AG08396 (cell line): ENCODE measurements at regions not wholly inside any gene's neighbourhood (a gene's known extent, or its start where the extent isn't known, plus 50 kb on each side); places are given as distances from the start of the nearest gene placed in this dataset.

ENCODE experiments used
- DNase-seq: peaks from one replicate; pipeline ENCODE4 v3.0.0; 2012; ENCODE audit warnings: low spot score, mixed read lengths

DNA sequence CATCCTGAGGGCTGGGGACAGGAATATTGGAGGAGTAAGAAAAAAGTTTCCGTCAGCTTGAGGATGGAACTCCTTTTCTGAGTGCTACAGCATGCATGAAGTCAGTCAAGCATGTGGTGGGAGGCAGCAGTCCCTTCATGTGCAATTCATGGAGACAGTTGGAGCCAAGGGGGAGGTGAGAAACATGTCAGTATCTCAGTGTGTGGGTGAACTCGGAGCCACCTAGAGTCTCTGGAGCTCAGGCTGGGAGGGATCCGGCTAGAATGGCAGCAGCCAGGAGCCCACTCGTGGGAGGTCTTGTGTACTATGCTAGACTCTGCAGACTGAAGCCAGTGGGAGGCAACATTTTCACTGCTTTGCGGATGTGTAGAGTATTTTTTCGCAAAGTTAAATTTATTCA lies 60.3 kb downstream of the AVPR1A start:
- DNase-seq = no peak

DNA sequence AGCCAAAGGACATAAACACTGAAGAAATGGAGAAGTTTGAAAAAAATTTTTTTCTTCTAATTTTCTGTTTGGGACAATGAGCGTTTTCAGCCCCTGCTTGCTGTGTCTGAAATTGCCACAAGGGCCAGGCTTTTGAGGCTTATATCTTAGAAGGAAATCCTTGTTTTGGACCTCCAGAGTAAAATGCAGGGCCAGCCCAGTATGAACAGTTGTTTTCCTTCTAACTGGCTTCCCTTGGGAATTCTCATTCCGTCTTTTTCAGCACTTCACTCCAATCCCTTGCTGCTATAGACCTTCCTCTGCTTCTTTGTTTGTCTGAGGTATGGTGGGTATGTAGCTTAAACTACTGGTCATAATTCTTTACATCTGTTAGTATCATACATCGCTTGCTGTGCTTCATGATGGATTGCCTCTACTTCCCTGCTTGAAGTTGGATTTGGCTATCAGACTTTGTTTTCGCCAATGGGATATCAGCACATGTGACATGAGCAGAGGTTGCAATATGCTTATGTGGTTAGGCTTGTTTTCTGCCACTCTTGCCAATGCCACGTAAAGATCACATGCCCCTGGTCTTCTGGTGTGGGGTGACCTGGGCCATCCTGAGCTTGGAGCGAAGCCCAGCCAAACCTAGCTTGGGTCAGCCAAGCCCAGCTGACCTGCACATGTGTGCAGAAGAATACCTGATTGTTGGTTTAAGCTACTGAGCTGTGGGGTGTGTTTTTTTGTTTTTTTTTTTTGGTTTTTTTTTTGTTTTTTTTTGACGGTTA lies 64.7 kb downstream of the AVPR1A start:
- no peak for DNase-seq

DNA sequence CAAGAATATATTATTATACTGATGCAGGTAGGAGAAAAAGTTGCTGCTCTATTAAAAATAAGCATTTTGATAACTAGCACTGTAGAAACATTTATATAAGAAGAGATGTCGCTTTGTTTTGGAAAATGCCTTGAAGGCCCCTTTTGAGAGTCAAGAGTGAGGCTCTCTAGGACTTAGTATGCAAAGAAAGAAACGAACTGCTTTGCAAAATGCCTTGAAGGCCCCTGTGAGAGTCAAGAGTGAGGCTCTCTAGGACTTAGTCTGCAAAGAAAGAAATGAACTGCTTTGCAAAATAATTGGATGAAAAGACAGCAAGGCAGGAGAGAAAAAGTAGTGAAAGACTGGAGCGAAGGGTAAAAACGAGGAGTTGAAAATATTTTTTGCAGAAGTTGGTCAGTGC lies 65.9 kb downstream of the AVPR1A start:
- DNase-seq = no peak

DNA sequence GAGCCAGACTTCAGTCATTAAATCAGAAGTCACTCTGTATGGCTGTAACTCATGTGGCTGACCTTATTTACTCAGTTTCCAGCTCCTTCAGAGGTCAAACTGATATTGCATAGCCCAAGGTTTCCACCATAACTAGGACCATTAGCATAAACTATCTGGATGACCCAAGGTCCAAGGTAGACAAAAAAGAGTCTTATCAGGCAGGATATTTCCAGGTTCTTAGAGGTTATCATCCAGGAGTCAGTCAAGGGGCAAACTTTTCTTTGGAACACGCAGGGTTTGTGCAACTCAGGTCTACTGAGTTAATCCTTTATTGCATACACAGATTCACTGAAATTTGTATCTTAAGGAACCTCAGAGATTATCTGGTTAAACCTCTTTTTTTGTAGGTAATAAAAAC lies 66.5 kb downstream of the AVPR1A start:
- no peak for DNase-seq

DNA sequence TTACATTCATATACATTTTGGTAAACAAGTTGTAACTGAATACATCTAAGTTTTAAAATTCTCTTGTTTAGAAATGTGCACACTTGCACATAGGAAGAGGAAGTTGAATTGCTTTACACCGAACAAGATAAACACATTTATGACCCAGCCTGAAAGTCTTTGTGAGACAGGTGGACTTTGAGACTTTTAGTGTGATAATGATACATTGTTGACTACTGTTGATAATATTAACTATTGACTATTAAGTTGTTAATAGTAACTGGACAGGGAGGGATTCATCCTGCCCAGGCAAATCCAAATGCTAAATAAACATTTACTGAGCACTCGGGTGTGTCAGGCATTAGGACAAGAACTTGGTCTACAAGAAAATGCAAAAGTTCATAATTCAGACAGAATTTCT lies 68.0 kb downstream of the AVPR1A start:
- DNase-seq = no peak

DNA sequence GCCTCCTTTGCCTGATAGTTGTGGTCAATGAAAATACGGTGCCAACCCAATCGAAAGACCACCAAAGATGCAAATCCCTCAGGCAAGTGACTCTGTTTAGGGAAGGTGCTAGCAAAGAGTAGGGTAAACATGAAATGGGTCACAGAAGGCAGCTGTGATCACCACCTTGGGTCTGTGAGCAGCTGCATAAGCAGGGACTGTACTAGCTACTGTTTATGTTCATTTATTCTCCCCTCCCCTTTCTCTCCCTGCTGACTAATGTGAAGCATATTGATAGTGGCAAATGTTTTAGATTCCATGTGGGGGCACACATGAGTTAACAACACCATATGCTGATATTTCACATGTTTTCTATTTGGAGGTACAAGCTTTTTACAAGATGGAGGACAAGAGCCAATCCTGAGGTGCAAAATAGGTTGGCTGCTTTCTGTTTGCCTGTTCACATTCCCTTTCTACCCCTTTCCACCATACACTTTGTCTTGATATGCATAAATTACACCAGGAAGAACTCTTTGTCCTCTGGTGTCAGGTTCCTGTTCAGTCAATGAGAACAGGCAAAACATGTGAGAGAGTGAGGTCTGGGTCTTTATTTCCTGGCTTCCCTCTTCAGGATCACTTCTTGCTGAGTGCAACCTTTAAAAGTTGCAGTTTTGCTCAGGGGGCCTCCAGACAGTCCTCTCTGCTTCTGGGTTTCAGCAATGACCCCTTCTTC lies 71.1 kb downstream of the AVPR1A start:
- DNase-seq = no peak

DNA sequence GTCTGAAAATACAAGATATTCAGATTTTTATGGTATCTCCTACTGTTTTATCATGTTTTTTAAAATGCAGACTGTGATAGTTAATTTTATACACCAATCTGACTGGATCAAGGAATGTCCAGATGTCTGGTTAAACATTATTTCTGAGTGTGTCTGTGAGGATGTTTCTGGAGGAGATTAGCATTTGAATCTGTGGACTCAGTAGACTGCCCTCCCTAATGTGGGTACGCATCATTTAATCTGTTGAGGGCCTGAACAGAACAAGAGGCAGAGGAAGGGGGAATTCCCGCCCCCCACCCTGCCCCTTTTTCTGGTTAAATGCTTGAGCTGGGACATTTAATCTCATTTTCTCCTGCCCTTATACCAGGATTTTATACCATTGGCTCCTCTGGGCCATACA lies 72.1 kb downstream of the AVPR1A start:
- no peak for DNase-seq

DNA sequence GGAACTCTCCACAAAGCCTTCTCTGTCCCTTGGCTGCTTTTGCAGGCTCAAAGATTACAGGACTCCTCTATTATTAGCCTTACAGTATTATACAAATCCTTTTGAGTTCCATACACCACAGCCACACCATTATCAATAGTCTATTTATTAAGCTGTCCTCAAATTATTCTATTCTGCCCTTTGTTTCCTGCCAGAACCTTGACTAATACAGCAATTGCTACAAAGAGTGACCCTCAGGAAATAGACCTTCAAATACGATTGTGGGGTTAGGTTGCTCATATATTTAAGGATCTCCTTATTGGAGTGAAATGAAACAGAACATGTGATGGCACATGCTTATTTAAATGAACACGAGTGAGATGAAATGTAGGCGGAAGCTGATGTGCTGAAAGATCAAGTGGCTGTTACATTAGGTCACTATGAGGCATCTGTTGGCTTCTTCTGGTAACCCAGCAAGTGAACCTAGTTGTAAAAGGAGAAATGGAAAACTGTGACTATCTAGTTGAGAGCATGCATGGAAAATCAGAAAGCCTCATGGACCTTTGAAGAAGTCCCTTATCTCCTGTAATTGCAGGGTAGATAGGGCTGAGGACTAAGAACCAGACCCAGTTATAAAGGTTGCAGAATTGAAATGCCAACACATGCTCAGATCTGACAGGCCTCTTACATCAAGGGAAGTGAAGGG lies 75.5 kb downstream of the AVPR1A start:
- no peak for DNase-seq

DNA sequence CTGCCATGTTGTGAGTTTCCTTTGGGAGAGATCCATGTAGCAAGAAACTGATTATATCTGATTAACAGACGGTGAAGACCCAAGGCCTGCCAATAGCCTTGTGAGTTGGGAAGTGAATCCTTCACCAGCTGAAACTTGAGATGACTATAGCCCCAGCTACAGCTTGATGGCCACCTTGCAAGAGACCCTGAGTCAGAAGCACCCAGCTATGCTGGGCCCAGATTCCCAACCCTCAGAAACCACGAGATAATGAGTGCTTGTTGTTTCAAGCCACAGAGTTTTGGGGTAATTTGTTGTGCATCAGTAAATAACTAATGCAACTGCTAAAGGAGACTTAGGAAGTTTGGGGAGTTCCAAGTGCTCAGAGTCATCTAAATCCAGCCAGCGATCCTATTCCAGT lies 80.3 kb downstream of the AVPR1A start:
- DNase-seq = no peak

DNA sequence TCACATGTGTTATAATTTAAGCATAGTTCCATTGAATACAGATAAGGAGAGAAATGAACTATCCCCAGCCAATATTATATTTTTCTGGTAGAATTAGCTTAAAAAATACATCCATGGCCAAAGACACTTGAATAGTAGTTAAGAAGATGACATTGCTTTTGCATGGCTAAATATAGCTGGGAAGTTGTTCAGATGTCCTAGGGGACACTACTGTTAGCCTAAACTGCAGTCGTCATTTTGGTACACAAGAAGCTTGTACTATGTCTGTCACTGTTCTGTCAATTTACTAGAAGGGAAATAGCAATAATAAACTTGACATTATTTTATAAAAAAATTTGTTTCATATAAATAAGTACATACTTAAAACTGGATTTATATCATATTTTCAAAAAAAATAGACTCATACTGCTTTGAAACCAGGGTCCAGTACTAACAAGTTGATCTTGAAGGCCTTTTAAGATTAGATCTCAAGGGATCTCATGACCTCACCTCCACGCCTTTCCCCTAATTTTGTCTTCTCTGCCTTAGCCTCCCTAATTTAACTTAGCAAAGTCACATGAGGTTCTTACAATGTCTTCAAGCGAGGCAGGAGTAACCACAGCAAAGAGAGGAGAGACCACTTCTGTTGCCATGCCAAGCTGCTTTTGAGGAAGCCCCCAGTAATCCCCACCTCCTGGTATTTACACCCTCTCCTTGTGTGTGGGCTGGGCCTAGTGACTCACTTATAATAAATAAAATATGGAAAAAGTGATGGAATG lies 81.0 kb downstream of the AVPR1A start:
- no peak for DNase-seq

DNA sequence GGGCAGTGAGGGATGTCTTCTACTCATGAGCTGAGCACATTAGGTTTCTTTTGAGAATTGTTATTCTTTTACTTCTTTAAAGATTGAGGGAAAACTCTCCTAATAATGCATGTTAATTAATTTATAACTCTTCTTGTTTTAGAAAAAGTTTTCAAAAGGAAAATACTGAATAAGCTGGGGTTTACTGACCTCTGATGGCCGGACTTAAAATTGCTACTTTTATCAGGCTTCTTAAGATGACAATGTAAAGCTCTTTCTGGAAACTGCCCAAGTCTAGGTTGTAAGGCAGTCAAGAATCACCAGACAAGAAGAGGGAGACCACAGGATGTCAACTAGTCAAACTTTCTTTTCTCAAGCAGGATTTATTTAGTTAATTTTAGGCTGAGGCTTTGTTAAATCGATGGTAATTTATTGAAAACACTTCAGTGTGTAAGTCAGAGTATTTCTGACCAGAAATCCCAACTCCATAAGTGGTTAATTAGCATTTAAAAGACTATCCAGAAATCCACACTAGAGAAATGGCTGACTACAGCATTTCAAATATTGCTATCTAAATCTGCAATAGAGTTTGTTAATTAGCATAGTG lies 82.1 kb downstream of the AVPR1A start:
- DNase-seq = peak; percentile 8

DNA sequence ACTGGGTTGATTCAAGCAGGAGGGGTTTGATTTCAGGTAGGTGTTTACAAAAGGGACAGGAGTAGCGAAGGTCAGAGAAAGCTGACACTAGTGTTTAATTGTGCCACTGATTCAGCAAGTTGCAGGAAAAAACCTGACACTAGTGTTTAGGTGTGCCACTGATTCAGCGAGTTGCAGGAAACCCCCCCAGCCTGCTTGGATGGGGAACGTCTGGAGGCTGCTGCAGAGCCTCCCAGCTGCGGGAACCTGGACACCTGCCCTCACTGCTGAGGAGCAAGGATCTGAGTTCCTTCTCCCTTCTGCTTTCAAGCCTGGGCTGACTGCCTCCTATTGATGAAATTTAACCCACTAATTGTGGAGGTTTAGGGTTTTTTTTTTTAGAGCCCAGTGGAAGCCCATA lies 84.2 kb downstream of the AVPR1A start:
- no peak for DNase-seq

DNA sequence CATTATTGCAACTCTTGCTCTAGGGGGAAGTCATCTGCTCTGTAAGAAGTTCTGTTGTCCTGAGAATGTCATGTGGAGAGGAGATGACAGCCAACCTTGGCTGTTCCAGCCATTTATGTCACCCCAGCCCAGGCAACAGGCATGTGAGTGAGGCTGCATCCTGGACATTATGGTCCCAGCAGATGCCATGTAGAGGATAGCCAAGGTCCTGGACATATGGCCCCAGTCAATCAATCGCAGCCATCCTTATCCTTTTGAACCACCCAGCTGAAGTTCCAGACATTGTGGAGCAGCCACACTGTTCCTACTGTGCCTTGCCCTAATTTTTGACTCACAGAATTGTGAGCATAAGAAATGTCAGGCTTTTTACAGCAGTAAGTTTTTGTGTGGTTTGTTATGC lies 84.9 kb downstream of the AVPR1A start:
- DNase-seq = no peak

DNA sequence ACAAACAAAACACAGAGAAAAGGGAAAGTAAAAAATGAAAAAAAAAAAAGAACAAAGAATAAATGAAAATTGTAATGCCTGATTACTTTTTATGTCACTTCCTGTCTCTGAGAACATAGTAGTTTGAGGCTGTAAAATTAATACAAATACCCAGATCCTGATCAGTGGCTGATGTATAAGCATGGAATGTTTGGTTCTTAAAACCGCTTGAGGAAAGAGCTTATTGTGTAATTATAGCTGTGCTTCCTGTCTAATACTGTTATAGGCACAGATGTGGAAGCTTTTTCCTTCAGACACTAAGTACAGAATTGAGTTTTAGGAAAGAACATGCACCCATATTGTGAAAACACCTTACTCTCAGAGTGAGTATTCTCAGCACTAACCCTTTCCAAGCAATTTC lies 86.9 kb downstream of the AVPR1A start:
- DNase-seq = peak; percentile 11

DNA sequence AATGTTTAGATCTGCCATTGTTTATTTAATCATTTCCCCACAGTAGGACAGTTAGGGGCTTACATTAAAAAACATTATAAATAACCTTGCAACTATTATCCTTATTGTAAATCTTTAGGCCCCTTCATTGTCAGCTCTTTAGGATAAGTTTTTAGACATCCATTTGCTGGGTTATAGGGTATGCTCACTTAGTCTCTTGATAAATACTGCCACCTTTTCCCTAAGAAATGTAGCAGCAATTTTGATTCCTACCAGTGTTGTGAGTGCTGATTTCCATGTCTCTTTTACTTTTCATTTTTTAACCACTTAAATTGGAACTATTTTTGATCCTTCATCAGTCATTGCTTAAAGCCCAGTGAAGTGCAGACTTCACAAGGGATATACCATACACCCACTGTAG lies 94.4 kb downstream of the AVPR1A start:
- DNase-seq = no peak

DNA sequence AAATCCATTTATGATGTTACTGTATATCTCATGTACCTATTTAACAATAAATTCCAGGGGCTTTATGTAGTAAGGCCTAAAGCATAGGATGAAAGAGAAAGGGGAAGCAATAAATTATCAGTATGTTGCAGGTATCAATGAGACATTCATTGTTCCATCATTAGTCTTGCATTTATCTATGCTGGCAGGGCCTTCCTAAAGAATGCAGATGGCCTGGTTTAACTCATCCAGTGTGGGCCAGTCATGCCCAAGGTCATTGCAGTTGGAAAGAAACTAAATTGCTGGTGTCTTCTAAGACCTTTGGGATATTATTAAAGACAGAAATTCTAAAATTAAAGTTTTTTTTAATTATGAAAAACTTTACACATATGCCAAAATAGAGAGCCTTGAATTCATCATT lies 98.3 kb downstream of the AVPR1A start:
- DNase-seq = no peak

DNA sequence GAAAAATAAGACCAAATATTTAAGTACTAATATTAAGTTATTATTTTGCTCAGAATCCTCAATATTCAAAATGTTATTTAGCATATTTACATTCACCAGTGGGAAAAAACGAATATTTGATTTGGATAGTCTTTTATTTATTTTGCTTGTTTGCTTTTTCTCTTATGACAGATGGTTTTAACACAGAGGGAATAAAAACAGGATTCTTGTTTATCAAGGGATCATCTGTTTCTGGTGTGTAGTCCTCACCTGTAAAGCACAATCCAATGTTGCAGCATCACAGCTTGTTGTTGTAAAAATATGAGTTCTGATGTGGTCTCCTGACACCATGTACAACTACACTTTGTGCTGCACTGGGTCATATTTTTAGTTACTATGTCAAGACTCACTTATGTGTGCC lies 103.9 kb downstream of the AVPR1A start:
- no peak for DNase-seq

DNA sequence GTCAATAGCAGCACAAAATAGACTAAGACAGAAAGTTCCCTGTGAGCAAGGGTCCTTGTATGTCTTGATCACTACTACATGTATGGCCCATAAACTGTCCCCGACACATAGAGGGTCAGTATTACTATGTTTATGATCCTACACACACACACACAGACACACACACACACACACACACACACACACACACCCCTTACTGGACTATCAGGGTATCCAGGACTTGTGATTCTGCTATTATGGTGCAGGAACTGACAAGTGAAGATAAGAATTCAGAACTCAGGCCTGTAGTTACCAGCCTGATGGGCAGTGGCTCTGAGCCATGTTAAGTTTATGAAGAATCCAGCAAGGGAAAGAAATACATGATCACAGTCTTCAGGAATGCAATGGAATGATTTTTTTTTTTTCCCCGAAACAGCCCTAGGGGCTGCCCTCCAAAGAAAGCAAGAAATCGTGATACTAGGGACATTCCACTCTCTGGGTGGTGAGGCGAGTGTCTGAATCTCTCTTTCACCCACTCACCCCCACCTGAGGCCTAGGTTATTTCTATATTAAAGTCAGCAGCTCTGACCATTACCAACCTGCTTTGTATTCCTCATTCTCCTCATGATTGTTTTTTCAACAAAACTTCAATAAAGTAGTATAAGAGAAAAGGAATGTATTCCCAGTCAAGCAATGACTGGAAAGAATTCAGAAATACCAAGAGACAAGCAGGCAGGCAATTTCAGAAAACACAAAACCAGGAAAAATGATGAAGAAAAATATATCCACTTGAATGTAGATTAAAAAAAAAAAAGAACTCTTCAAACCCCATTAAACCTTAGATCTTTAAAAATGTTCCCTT lies 105.8 kb downstream of the AVPR1A start:
- DNase-seq = peak; percentile 25

DNA sequence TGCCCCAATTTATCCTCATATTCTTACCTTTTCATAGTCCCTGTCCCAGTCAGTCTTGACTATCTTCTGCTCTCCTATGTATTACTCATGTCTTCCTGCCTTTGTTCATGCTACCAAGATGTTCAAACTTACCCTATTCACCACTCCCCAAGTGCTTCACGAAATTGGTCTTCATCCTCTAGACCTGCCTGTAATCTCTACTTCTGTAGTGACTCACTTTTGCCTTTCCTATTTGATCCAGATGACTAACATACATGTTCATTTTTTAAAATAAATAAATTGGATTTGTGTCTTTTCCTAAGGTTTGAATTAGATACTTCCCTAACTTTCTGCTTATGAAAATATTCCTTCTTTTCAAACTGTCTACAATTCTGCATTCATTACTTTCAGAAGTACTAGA lies 107.7 kb upstream of the PPM1H start:
- DNase-seq = no peak

DNA sequence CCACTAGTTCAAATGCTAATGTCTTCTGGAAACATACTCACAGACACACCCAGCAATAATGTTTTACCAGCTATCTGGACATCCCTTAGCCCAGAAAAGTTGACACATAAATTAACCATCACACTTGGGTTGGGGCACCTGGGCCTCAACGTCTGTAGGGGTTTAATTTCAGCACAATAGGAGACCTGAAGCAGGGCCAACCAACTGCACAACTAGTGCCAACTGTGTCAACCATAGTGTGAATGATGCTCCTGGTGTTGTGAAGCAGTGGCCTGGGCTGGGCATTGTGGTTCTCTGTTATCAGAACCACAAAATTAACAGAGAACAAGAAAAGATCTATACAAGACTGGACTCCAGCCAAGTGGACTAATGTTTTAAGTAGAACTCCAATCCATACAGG lies 106.7 kb upstream of the PPM1H start:
- DNase-seq = no peak

DNA sequence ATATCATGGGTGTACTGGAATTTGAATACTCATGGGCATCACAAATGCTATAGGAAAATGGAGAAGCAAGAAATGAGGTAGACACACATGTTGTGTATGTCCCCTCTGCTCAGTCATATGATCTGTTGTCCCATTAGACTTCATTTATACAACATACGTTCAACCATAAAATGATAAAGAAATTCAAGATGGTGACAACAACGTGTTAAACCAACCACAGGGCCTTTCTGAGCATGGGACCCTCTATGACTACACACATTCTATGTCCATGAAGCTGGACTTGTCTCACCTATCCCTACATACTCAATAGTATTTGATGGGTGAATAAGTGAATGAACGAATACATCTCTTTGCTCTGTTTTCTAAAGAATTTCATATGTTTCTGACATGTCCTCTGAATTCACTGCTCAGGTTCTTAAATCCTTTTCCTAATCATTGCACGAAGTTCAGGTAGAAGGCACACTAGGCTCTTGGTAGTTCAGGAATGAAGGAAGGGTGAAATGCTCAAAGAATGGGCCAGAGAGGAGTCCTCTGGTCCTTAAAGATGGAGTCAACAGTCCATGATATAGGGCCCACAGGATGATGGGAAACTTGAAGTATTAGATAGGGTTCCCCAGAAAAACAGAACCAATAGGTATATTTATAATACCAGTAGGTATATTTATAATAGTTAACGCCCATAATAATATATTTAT lies 105.7 kb upstream of the PPM1H start:
- DNase-seq = no peak
